ENCODE measurements at regions not wholly inside any gene's neighbourhood (a gene's known extent, or its start where the extent isn't known, plus 50 kb on each side); places are given as distances from the start of the nearest gene placed in this dataset.
"Not testable (repeated sequence)": the region's sequence is repeated elsewhere in the genome, so short reads cannot be mapped to it uniquely, and the experiment has no call there.

- no peak for DNase-seq
Measured at GRCh38 chr9:88596376-88596775, 61.4 kb downstream of the NXNL2 start.

DNA sequence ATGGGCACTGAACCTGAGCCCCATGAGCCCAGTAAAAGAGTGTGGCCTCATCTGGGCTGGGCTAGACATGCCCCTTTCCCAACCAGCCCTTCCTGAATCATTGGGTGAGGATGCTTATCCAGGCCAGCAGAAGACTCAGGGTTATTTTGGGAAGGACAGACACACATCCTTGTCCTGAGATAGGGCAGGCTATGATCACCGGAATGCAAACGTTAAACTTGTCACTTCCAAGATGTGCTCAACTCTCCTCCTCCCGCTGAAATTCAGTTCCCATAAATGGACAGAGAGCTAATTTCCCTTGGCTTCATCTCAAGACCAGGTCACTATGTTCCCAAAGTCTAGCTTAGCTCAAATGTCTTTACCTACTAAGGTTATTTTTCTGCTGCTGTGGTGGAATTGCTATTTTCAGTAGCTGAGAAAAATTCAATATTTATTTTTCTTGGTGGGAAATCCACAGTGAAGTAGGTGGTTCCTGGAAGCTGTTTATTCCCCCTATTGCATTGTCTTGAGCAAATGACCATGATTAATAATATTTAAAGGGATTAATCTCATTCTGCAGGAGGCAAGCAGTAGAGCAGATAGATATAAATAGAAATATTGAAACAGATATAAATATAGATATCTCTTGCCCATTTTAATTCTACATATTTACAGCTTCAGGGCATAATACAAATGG is 70.0 kb downstream of the NXNL2 start:
- DNase-seq: no peak

DNA sequence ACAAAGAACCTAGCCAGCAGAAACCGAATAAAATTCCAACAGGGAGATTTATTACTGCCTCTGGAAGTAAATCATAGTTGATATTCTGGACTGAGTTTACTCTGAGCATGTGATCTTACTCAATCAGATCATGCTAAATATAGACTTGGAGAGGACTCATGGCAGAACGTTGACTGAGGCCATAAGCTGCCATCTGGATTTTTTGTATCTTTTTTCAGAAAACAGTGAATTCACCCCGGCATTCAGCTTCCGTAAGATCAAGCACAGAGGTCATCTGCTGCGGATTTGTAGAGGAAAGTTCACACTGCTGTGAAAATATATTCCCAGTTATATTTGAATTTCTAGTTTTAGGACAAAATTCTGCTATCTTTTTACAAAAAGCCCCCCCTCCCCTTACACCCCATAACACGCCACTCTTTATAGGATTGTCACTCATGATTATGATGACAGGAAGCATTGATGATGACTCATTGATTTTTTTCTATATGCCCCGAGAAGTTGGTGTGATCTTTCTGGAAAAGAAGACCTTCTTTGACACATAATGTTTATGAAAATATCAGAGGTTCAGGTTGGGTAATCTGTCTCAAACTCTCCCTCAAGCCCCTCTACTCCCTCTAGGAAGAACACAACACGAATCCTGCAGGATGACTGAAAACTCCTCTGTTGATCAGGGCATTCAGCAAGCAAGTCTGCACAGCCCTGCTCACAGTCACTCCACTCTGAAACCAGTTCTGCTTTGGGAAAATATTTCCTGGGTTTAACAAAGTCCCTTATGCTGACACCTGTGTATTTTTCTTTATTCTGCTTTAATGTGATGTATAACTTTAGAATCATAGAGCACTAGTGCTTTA is 70.8 kb downstream of the NXNL2 start:
- no peak for DNase-seq

DNA sequence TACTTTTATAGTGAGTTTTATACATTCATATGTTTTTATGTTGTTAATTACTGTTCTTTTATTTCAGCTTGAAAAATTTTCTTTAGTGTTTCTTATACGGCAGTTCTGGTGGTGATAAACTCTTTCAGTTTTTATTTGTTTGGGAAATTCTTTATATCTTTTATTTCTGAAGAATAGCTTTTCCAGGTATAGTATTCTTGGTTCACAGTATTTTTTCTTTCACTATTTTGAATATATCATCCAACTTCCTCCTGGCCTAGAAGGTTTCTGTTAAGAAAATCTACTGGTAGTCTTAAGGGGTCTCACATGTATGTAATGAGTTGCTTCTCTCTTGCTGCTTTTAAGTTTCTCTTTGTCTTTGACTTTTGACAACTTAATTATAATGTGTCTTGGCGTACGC is 79.4 kb downstream of the NXNL2 start:
- no peak for DNase-seq

DNA sequence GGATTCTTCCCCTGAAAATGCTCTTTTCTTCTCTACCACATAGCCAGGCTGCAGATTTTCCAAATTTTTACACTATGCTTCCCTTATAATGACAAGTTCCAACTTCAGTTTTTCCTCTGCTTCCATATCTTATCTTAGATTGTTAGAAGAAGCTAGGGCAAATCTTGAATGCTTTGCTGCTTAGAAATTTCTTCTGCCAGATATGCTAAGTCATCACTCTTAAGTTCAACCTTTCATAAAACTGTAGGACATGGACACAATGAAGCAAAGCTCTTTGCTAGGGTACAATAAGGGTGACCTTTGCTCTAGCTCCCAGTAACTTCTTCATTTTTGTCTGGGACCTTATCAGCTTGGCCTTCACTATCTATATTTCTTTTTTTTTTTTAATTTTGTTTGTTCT is 88.7 kb downstream of the NXNL2 start:
- no peak for DNase-seq

- no peak for DNase-seq
Measured at GRCh38 chr9:88628114-88628513, 93.1 kb downstream of the NXNL2 start.

DNA sequence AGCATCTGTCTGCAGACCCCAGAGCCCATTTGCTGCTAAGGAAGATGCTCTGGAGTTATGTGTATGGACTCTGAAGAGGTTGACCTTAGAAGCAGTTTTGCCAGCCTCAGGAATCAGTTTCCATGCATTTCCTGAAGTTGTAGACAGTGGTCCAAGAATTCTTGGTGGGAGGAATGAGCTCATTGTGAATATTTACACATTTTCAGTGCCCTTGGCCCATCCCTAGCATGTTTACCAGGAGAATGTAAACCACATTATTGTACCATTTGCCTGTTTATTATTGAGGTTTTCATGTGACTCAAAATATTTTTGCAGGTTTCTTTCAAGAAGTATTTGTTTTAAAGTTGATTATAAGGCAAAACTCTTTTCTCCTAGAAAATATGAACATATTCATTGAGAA is 93.8 kb downstream of the NXNL2 start:
- DNase-seq: no peak

DNA sequence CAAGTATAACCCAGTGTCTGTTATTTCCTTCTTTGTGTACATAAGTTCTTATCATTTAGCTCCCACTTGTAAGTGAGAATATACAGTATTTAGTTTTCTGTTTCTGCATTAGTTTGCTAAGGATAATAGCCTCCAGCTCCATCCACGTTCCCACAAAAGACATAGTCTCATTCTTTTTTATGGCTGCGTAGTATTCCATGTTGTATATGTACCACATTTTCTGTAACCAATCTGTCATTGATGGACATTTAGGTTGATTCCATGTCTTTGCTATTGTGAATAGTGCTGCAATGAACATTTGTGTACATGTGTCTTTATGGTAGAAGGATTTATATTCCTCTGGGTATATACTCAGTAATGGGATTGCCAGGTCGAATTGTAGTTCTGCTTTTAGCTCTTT is 95.6 kb downstream of the NXNL2 start:
- DNase-seq: not testable (repeated sequence)

DNA sequence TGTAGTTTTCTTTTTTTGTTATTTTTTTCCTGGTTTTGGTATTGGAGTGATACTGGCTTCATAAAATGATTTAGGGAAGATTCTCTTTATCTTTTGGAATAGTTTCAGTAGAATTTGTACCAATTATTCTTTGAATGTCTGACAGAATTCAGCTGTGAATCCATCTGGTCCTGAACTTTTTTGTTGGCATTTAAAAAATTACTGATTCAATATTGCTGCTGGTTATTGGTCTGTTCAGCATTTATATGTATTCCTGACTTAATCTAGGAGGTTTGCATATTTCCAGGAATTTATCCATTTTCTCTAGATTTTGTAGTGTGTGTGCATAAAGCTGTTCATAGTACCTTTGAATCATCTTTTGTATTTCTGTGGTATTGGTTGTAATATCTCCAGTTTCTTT is 100.2 kb downstream of the NXNL2 start:
- no peak for DNase-seq

- DNase-seq: peak; percentile 20
Measured at GRCh38 chr9:88641456-88642240, 106.7 kb downstream of the NXNL2 start.

DNA sequence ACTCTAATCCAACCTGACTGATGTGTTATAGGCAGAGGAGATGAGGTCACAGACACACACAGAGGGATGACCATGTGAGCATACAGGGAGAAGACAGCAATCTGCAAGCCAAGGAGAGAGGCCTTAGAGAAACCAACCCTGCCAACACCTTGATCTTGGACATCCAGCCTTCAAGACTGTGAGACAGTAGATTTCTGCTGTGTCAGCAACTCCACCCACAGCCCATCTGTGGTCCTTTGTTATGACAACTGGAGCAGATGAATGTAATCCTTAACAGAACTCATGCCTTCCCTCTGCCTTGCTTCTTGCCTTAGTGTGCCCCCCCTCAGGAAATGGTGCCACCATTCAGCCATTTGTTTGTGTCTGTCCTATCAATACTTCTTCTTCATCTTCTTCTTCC is 107.4 kb downstream of the NXNL2 start:
- no peak for DNase-seq

DNA sequence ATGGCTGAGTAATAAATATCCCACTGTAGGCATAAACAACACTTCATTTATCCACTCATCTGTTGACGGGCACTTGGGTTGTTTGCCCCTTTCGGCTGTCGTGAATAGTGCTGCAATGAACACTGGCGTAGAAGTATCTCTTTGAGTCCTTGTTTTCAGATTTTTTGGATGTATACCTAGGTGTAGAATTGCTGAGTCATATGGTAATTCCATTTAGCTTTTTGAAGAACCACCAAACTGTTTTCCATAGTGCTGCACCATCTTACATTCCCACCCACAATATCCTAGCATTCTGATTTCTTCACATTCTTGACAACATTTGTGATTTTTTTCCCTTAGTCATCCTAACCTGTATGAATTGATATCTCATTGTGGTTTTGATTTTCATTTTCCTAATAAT is 109.0 kb downstream of the NXNL2 start:
- DNase-seq: no peak

DNA sequence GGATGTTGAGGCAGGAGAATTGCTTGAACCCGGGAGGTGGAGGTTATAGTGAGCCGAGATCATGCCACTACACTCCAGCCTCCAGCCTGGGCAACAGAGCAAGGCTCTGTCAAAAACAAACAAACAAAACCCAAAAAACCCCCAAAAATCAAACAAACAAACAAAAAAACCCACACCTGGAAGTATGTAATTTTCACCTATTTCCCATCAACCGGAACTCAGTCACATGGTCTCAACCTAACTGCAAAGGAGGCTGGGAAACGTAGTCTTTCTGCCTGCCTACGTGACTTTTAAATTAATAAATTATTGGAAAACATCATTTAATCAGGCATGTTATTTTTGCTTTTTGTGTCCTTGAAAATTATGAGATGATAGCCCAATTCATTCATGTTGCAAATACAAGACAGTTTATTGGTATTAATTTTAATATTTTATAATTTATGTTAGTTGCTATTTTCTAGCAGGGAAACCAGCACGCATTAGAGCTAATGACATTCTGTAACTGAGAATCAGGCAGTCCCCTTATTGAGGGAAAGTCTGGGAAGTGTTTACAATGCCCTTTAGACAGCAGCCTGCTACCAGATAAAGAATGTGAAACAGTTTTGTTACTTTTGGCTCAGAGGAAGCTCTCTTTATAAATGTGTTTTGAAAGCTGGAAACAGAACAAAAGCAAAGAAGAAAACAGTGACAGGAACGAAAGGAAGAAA is 110.3 kb downstream of the NXNL2 start:
- no peak for DNase-seq

- DNase-seq: no peak
Measured at GRCh38 chr9:88645879-88646199, 110.9 kb downstream of the NXNL2 start.

GRCh38 chr9:88646539-88647300 is 111.7 kb downstream of the NXNL2 start:
- DNase-seq: no peak

DNA sequence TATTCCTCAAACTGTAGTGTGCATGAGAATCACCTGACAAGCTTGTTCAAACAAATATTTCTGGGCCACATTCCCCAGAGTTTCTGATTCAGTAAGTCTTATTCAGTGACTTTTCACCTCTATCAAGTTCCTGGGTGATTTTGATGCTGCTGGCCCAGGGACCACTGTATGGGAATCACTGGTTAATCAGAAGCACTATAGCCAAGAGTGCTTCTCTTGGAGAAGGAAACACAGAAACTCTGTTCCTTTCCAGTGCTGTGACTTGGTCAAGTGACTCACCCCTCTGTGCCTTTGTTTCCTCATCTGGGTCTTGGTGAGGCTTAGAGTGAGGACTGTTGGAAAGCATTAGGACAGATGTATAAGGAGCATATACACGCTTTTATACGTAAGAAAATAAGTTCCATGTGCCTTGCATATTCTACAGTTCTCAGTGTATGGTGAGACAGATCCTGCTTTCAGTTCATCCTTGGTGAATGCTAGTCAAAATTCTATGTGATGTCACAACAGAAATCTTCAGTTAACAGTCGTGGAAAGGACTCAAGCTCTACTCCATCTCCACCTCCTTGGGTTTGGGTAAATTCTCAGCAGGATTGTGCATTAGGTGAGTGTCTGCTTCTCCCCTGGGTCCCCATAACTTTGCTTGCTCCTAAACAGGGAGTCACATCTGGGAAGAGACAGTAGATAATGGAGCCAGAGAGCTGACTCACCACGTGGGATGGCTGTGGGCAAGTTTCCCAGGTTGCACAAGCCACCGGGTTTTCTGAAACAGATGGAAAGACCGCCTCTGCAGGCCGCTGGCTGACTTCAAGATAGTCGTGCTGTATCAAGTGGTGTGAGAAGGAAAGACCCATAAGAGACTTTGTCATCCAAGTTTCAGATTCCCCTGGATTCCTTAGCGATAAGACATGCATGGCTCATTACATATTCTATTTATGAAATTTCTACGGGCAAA is 117.0 kb downstream of the NXNL2 start:
- peak; percentile 99 for DNase-seq

DNA sequence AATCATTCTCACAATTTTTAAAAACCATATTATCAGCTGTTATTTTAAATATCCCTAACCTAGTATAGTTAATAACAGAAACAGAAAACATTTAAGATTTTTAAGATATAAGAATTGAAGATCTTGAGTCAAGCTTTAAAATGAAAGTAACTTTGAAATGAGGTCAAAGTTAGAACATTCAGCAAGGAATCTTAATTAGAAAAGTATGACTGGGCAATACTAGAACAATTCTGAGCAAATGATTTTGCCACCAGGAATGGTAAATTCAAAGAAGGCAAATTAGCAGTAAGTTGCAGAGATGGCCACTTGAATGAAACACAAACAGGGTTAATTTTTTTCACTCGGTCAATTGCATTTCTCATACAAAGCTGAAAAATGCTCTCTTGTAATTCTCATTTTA is 117.9 kb downstream of the NXNL2 start:
- peak; percentile 27 for DNase-seq

DNA sequence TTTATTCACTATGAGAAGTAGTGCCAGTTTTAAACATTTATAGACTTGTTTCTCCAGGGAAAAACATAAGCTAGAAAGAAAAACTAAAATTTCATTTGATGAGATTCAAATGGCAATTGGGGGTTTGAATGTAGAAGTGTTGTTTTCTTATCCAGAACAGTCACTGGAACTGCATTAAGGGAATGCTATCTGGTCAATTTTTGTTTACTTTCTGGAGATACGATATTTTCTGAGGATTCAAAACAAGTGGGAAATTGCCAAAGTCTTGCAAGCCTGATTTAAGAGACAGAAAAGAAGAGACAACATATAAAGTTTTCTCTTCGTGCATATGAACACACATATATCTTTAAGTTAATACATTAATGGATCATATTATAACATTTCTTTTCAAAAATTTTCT is 118.4 kb downstream of the NXNL2 start:
- no peak for DNase-seq

- DNase-seq: peak; percentile 48
Measured at GRCh38 chr9:88653911-88654310, 118.9 kb downstream of the NXNL2 start.

DNA sequence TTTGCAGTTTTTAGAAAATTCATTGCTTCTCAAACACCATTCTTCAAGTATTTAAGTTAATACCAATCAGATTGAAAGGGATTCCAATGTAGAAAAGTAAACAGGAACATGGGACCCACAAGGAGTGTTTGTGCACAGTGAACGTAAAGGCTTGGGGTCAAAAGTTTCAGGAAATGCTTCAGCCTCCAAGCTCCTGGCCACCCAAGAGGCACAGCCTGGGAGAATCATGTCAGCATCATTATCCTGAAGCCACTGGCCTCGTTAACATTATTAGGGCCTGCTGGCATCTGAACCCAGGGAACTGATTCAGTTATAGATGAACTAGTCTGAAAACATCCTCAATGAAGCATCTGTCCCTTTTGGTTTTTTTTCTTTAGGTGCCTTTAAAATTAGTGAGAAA is 122.9 kb downstream of the NXNL2 start:
- DNase-seq: peak; percentile 20

GRCh38 chr9:88658311-88658822 is 123.4 kb downstream of the NXNL2 start:
- DNase-seq: peak; percentile 22
